GM19467 (cell line): ENCODE measurements at regions not wholly inside any gene's neighbourhood (a gene's known extent, or its start where the extent isn't known, plus 50 kb on each side); places are given as distances from the start of the nearest gene placed in this dataset.

Experiments
- ATAC-seq: cut with Tn5 transposase; IDR thresholded peaks from one replicate; pipeline ENCODE4 v1.9.1; 2021; ENCODE audit warnings: mild to moderate bottlenecking, moderate library complexity; ENCODE audit not compliant: unreplicated experiment

- ATAC-seq: no peak
Measured at GRCh38 chr17:74001145-74001544, 202.3 kb upstream of the RPL38 start.

- no peak for ATAC-seq
Measured at GRCh38 chr17:74002241-74002640, 201.2 kb upstream of the RPL38 start.

GRCh38 chr17:74004056-74004455 lies 199.4 kb upstream of the RPL38 start:
- ATAC-seq: no peak

- no peak for ATAC-seq
Measured at GRCh38 chr17:74005790-74006189, 197.7 kb upstream of the RPL38 start.

GRCh38 chr17:74006371-74006770 lies 197.1 kb upstream of the RPL38 start:
- ATAC-seq: no peak

- ATAC-seq: no peak
Measured at GRCh38 chr17:74008196-74008595, 195.3 kb upstream of the RPL38 start.

- ATAC-seq: no peak
Measured at GRCh38 chr17:74009056-74009625, 194.3 kb upstream of the RPL38 start.

GRCh38 chr17:74010903-74011302 lies 192.6 kb upstream of the RPL38 start:
- ATAC-seq: no peak

- no peak for ATAC-seq
Measured at GRCh38 chr17:74011966-74012365, 191.5 kb upstream of the RPL38 start.

- no peak for ATAC-seq
Measured at GRCh38 chr17:74012465-74012864, 191.0 kb upstream of the RPL38 start.

GRCh38 chr17:74015316-74015715 lies 188.2 kb upstream of the RPL38 start:
- ATAC-seq: no peak

GRCh38 chr17:74015990-74016389 lies 187.5 kb upstream of the RPL38 start:
- no peak for ATAC-seq

- no peak for ATAC-seq
Measured at GRCh38 chr17:74016461-74016860, 187.0 kb upstream of the RPL38 start.

- ATAC-seq: no peak
Measured at GRCh38 chr17:74017466-74017865, 186.0 kb upstream of the RPL38 start.

- ATAC-seq: no peak
Measured at GRCh38 chr17:74018115-74018514, 185.4 kb upstream of the RPL38 start.

- ATAC-seq: no peak
Measured at GRCh38 chr17:74019271-74019670, 184.2 kb upstream of the RPL38 start.

GRCh38 chr17:74019860-74020259 lies 183.6 kb upstream of the RPL38 start:
- no peak for ATAC-seq

GRCh38 chr17:74020522-74020921 lies 183.0 kb upstream of the RPL38 start:
- ATAC-seq: no peak

GRCh38 chr17:74024871-74025531 lies 178.5 kb upstream of the RPL38 start:
- ATAC-seq: no peak

GRCh38 chr17:74027444-74027843 lies 176.0 kb upstream of the RPL38 start:
- no peak for ATAC-seq

GRCh38 chr17:74028354-74029116 lies 174.9 kb upstream of the RPL38 start:
- ATAC-seq: no peak
